H1 (cell line): ENCODE measurements at regions not wholly inside any gene's neighbourhood (a gene's known extent, or its start where the extent isn't known, plus 50 kb on each side); places are given as distances from the start of the nearest gene placed in this dataset.

Source experiments
- CTCF ChIA-PET: fragments of 300-600 bp; sonication (Branson Sonifier 250); formaldehyde crosslinking; loops from one replicate; lab custom pipeline; 2021; ENCODE audit not compliant: partially characterized antibody; lab: Charles Lee
- POLR2A ChIA-PET: fragments of 300-600 bp; sonication (Branson Sonifier 250); formaldehyde crosslinking; loops from one replicate; lab custom pipeline; 2021; ENCODE audit warnings: inconsistent platforms; ENCODE audit not compliant: partially characterized antibody; lab: Charles Lee
- DNase-seq, 2 experiments: peaks; one replicate each; pipeline versions ENCODE4 v3.0.0 to v3.0.0-alpha.2; 2010 to 2022; ENCODE audit warnings: low spot score in 2 of 2, low read depth in 1 of 2, mixed read lengths in 1 of 2
- FAIRE-seq: peaks from 2 replicates; lab custom pipeline; 2011; peaks lifted over from hg19 to GRCh38; lab: Jason Lieb, UNC
- H2AFZ ChIP-seq: 2 replicates; pipeline ENCODE4 v1.8.1; 2012; ENCODE audit warnings: low read length, inconsistent platforms
- H2AK5ac ChIP-seq: 2 replicates; pipeline ENCODE4 v1.6.1; 2013; ENCODE audit warnings: low read depth, low read length
- H2BK120ac ChIP-seq: replicated peaks from 2 replicates; pipeline ENCODE3; 2013; ENCODE audit warnings: low read depth, low read length, inconsistent platforms
- H2BK12ac ChIP-seq: 2 replicates; pipeline ENCODE4 v1.6.1; 2013; ENCODE audit warnings: low read depth, low read length
- H2BK15ac ChIP-seq: 2 replicates; pipeline ENCODE4 v1.6.1; 2013; ENCODE audit warnings: low read length
- H2BK20ac ChIP-seq: 2 replicates; pipeline ENCODE4 v1.6.1; 2013; ENCODE audit warnings: low read length
- H2BK5ac ChIP-seq: 2 replicates; pipeline ENCODE4 v1.6.1; 2013; ENCODE audit warnings: low read depth, low read length
- H3K14ac ChIP-seq: 2 replicates; pipeline ENCODE4 v1.6.1; 2013; ENCODE audit warnings: inconsistent platforms; ENCODE audit not compliant: insufficient read length
- H3K18ac ChIP-seq: 2 replicates; pipeline ENCODE4 v1.6.1; 2013; ENCODE audit warnings: low read length; ENCODE audit errors: extremely low read depth
- H3K23ac ChIP-seq: 2 replicates; pipeline ENCODE4 v1.6.1; 2013; ENCODE audit warnings: inconsistent platforms; ENCODE audit not compliant: insufficient read length
- H3K23me2 ChIP-seq: 2 replicates; pipeline ENCODE4 v1.6.1; 2013; ENCODE audit warnings: low read depth, low read length
- H3K27ac ChIP-seq: 2 replicates; pipeline ENCODE4 v1.6.1; 2011; ENCODE audit warnings: low read depth, low read length, inconsistent platforms
- H3K27me3 ChIP-seq, 4 experiments: replicated peaks in 1 of 4; 1 replicate in 1 of 4; 2 replicates in 3 of 4; pipeline versions ENCODE4 v1.6.1 to v1.8.1; 2011 to 2013; ENCODE audit warnings: low read length in 3 of 4, mild to moderate bottlenecking in 3 of 4, inconsistent platforms in 2 of 4, mixed read lengths in 2 of 4, moderate library complexity in 1 of 4; ENCODE audit not compliant: control insufficient read depth in 3 of 4, insufficient read depth in 3 of 4; ENCODE audit errors: extremely low read depth in 1 of 4
- H3K36me3 ChIP-seq, 4 experiments: 2 replicates each; pipeline versions ENCODE4 v1.6.1 to v1.8.1; 2011 to 2013; ENCODE audit warnings: mild to moderate bottlenecking in 4 of 4, low read length in 3 of 4, moderate library complexity in 2 of 4, control low read depth in 1 of 4, inconsistent platforms in 1 of 4; ENCODE audit not compliant: insufficient read depth in 4 of 4, control insufficient read depth in 2 of 4
- H3K4ac ChIP-seq: replicated peaks from 2 replicates; pipeline ENCODE3; 2013; ENCODE audit warnings: low read length, low read depth, mixed read lengths, inconsistent platforms; ENCODE audit not compliant: insufficient read length
- H3K4me1 ChIP-seq, 4 experiments: replicated peaks in 1 of 4; 1 replicate in 1 of 4; 2 replicates in 3 of 4; pipeline versions ENCODE4 v1.6.1 to v1.8.1; 2011 to 2013; ENCODE audit warnings: low read length in 3 of 4, inconsistent platforms in 2 of 4, mixed read lengths in 1 of 4; ENCODE audit not compliant: insufficient read depth in 4 of 4, control insufficient read depth in 3 of 4
- H3K4me2 ChIP-seq, 2 experiments: 2 replicates each; pipeline versions ENCODE4 v1.6.1 to v1.8.1; 2011 to 2013; ENCODE audit warnings: low read depth in 2 of 2, low read length in 2 of 2, control low read depth in 1 of 2, inconsistent platforms in 1 of 2, mild to moderate bottlenecking in 1 of 2; ENCODE audit not compliant: insufficient read depth in 1 of 2
- H3K4me3 ChIP-seq, 4 experiments: fragments of 200-600, 300-600 bp in 1 of 4; sonication (generic), shearing (Covaris generic), sonication (Bioruptor Twin) in 1 of 4; 2 replicates each; pipeline versions ENCODE4 v1.5.1 to v1.8.1; 2011 to 2016; ENCODE audit warnings: low read length in 4 of 4, low read depth in 3 of 4, control low read depth in 2 of 4, inconsistent platforms in 2 of 4, mild to moderate bottlenecking in 2 of 4, mixed read lengths in 1 of 4, moderate library complexity in 1 of 4; ENCODE audit not compliant: insufficient read depth in 2 of 4; ENCODE audit errors: extremely low read depth in 1 of 4
- H3K56ac ChIP-seq: replicated peaks from 2 replicates; pipeline ENCODE3; 2013; ENCODE audit warnings: low read depth, mild to moderate bottlenecking, mixed read lengths, low read length, inconsistent platforms; ENCODE audit not compliant: insufficient read length
- H3K79me1 ChIP-seq: 2 replicates; pipeline ENCODE4 v1.6.1; 2013; ENCODE audit warnings: low read depth, low read length, control low read depth
- H3K79me2 ChIP-seq, 2 experiments: 2 replicates each; pipeline versions ENCODE4 v1.6.1 to v1.8.1; 2012 to 2013; ENCODE audit warnings: low read length in 2 of 2, mild to moderate bottlenecking in 2 of 2, inconsistent platforms in 1 of 2; ENCODE audit not compliant: insufficient read depth in 2 of 2, control insufficient read depth in 1 of 2
- H3K9ac ChIP-seq, 4 experiments: replicated peaks in 1 of 4; 1 replicate in 1 of 4; 2 replicates in 3 of 4; pipeline versions ENCODE4 v1.6.1 to v1.8.1; 2011 to 2013; ENCODE audit warnings: low read depth in 3 of 4, low read length in 3 of 4, control low read depth in 2 of 4, mild to moderate bottlenecking in 2 of 4, moderate library complexity in 2 of 4, inconsistent platforms in 1 of 4; ENCODE audit errors: extremely low read depth in 1 of 4
- H3K9me3 ChIP-seq, 2 experiments: 2 replicates each; pipeline versions ENCODE4 v1.6.1 to v1.8.1; 2012 to 2013; ENCODE audit warnings: mild to moderate bottlenecking in 2 of 2, moderate library complexity in 2 of 2, control low read depth in 1 of 2, inconsistent platforms in 1 of 2, low read depth in 1 of 2, low read length in 1 of 2, mixed read lengths in 1 of 2; ENCODE audit not compliant: insufficient read depth in 2 of 2
- H4K20me1 ChIP-seq, 2 experiments: replicated peaks in 1 of 2; 2 replicates each; pipeline versions ENCODE3 to v1.8.1; 2011 to 2013; ENCODE audit warnings: inconsistent platforms in 2 of 2, low read length in 2 of 2, mild to moderate bottlenecking in 1 of 2; ENCODE audit not compliant: insufficient read depth in 2 of 2, control insufficient read depth in 1 of 2
- H4K5ac ChIP-seq: 2 replicates; pipeline ENCODE4 v1.6.1; 2013; ENCODE audit warnings: low read length, low read depth, mixed read lengths, inconsistent platforms; ENCODE audit not compliant: insufficient read length
- H4K8ac ChIP-seq: 2 replicates; pipeline ENCODE4 v1.8.0; 2013; ENCODE audit warnings: mild to moderate bottlenecking, moderate library complexity, low read length, inconsistent platforms; ENCODE audit not compliant: insufficient read depth; ENCODE audit errors: extremely low read depth
- H4K91ac ChIP-seq: replicated peaks from 2 replicates; pipeline ENCODE3; 2013; ENCODE audit warnings: low read length, mixed read lengths, inconsistent platforms; ENCODE audit not compliant: insufficient read length
- CEBPB ChIP-seq: IDR thresholded peaks from 2 replicates; pipeline ENCODE4 v1.6.1; 2012; ENCODE audit warnings: low read depth, low read length
- CTCF ChIP-seq, 3 experiments: IDR thresholded peaks; 1 replicate in 2 of 3; 2 replicates in 1 of 3; pipeline versions ENCODE4 v1.5.1 to v1.6.1; 2011; ENCODE audit warnings: low read length in 3 of 3, mild to moderate bottlenecking in 3 of 3, inconsistent platforms in 2 of 3, low read depth in 1 of 3, moderate library complexity in 1 of 3; ENCODE audit not compliant: insufficient read depth in 1 of 3; ENCODE audit errors: control extremely low read depth in 1 of 3
- MAX ChIP-seq: IDR thresholded peaks from 2 replicates; pipeline ENCODE4 v1.6.1; 2012; ENCODE audit warnings: inconsistent platforms
- RAD21 ChIP-seq, 2 experiments: IDR thresholded peaks in 1 of 2; conservative IDR thresholded peaks in 1 of 2; 2 replicates each; pipeline ENCODE4 v1.6.1; 2011; ENCODE audit warnings: low read depth in 2 of 2, low read length in 2 of 2, improper control_type of control experiment in 1 of 2, inconsistent platforms in 1 of 2, mild to moderate bottlenecking in 1 of 2, moderate library complexity in 1 of 2
- SP1 ChIP-seq: IDR thresholded peaks from 2 replicates; pipeline ENCODE4 v1.6.1; 2011; ENCODE audit warnings: low read depth, low read length
- USF2 ChIP-seq: IDR thresholded peaks from 2 replicates; pipeline ENCODE4 v1.6.1; 2011; ENCODE audit warnings: low read length, improper control_type of control experiment
- YY1 ChIP-seq: IDR thresholded peaks from 2 replicates; pipeline ENCODE4 v1.6.1; 2011; ENCODE audit warnings: low read depth, mild to moderate bottlenecking, low read length
- WGBS, 2 experiments: shearing (Covaris generic) in 1 of 2; methylation state at CpG; one replicate each; pipeline versions ENCODE4 v1.1.6 to v1.1.7; 2013 to 2015; ENCODE audit warnings: low lambda C conversion rate in 2 of 2, mixed read lengths in 2 of 2, inconsistent platforms in 1 of 2, low coverage in 1 of 2, missing lambda C conversion rate in 1 of 2; ENCODE audit not compliant: insufficient replicate concordance in 2 of 2, insufficient coverage in 1 of 2, insufficient read length in 1 of 2; ENCODE audit errors: extremely low coverage in 1 of 2, missing lambda C conversion rate in 1 of 2; 5-methylcytosine and 5-hydroxymethylcytosine counted together

- peaks cover 0 to 6% (median 1%) of the 10 kb centered on the region in 4 experiments; a peak in 3 of 7 replicates for H3K4me1 ChIP-seq
- 80% methylated on average over 6 of the region's 6 CpGs; no CpG with 5 or more reads in 1 of the 2 experiments for WGBS, 2 experiments
- no peak overlapping the region for H3K4me2 ChIP-seq
- CTCF ChIA-PET, result interaction anchor here (0.6 to 1.7 kb wide), 19 partner anchors 8 to 1667 kb away, joined by 3 to 9 read pairs (median 3); no protein-coding TSS in a partner anchor
- no peak overlapping the region; the same call in 1 of the 2 replicates for H2BK5ac ChIP-seq
- POLR2A ChIA-PET, result no interaction called here
- H3K79me1 ChIP-seq, result no peaks in the 10 kb centered on the region
- no peaks in the 10 kb centered on the region for H4K20me1 ChIP-seq
- 0 out of 2 replicates have a peak, but pooled peaks cover under 1% of the 10 kb centered on the region for H3K23me2 ChIP-seq
- no peaks in the 10 kb centered on the region for H3K36me3 ChIP-seq
- H2BK20ac ChIP-seq, result no peak overlapping the region
- no peak overlapping the region for H2BK15ac ChIP-seq
- no peak overlapping the region for H4K5ac ChIP-seq
- H4K91ac ChIP-seq, result peak overlapping the region; percentile 20
- H3K79me2 ChIP-seq, result no peaks in the 10 kb centered on the region
- no peak overlapping the region for H3K9ac ChIP-seq
- H3K27ac ChIP-seq, result no peak overlapping the region
- no peak for DNase-seq
- H3K4ac ChIP-seq, result no peak overlapping the region
- H4K8ac ChIP-seq, result no peak overlapping the region
- H2AFZ ChIP-seq, result peak overlapping the region; percentile 73; the same call in 1 of the 2 replicates
- H2BK120ac ChIP-seq, result no peak overlapping the region
- H3K56ac ChIP-seq, result no peak overlapping the region
- H3K14ac ChIP-seq, result no peak overlapping the region
- TF ChIP-seq CTCF (IDR thresholded peaks at IDR 0.05; ENCODE audit: control extremely low read depth in 1 of 3, insufficient read depth in 1 of 3, low read depth in 1 of 3, low read length in 3 of 3) (peak; percentile 53 to 66 (median 57)), USF2 (peak; percentile 46; the same call in 1 of the 2 replicates), MAX (peak; percentile 69; the same call in 1 of the 2 replicates), YY1 (0 out of 2 replicates have a peak, but pooled peaks have one; percentile 41), RAD21 (IDR thresholded peaks at IDR 0.05 in 1 of 2, conservative IDR thresholded peaks at IDR 0.05 in 1 of 2; ENCODE audit: low read depth in 2 of 2, low read length in 2 of 2) (peak; percentile 73 to 79), CEBPB (no peak), SP1 (no peak)
- TF ChIP-seq, all 59 proteins: peak for 5
- Histone ChIP-seq H2BK12ac (no peak overlapping the region), H3K18ac (no peak overlapping the region), H3K23ac (no peak overlapping the region), H3K9me3 (peaks cover 3 to 6% of the 10 kb centered on the region in 2 experiments; a peak in 2 of 4 replicates), H3K4me3 (no peak overlapping the region), H3K27me3 (no peaks in the 10 kb centered on the region; a peak in 1 of 7 replicates), H2AK5ac (no peak overlapping the region)
- peak; percentile 91 for FAIRE-seq
Observed at GRCh38 chr1:165075725-165076370, 280.7 kb downstream of the LMX1A start.
